ENCODE measurements at regions not wholly inside any gene's neighbourhood (a gene's known extent, or its start where the extent isn't known, plus 50 kb on each side); places are given as distances from the start of the nearest gene placed in this dataset.
A peak's percentile ranks its signal among the peaks of the same experiment; 100 is the strongest.

DNA sequence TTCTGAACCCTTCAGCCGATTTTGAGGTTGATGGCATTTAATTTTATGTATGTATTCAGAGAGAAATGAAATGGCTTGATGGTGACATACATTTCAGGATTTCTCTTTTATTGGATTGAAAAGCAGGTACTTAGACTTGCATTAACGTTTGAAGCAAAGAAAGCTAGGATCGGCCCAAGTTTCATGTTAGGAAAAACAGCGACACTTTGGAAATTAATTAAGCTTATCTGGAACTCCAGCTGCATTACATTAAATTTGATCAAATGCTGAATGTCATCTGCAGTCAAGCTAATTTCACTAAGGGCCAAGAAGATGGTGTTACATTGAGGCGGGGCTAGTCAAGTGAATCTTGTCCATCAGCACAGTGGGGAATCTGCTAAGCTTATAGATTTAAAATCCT, 441.8 kb downstream of the IRS1 start:
- ATAC-seq (no peak), DNase-seq (no peak)
- H3K27ac ChIP-seq, result no peak overlapping the region
- no peaks in the 10 kb centered on the region for H3K27me3 ChIP-seq
- H3K4me3 ChIP-seq, result no peak overlapping the region
- no peaks in the 10 kb centered on the region for H3K36me3 ChIP-seq
- intact Hi-C loops (cut with DNase I), result no loop called here
- WGBS, 4 donors, result 89 to 92% (median 91%) methylated on average over 5 of the region's 5 CpGs
- peaks cover 0 to 7% (median 0%) of the 10 kb centered on the region in 12 donors for H3K4me1 ChIP-seq
- TF ChIP-seq, protein P1, sequence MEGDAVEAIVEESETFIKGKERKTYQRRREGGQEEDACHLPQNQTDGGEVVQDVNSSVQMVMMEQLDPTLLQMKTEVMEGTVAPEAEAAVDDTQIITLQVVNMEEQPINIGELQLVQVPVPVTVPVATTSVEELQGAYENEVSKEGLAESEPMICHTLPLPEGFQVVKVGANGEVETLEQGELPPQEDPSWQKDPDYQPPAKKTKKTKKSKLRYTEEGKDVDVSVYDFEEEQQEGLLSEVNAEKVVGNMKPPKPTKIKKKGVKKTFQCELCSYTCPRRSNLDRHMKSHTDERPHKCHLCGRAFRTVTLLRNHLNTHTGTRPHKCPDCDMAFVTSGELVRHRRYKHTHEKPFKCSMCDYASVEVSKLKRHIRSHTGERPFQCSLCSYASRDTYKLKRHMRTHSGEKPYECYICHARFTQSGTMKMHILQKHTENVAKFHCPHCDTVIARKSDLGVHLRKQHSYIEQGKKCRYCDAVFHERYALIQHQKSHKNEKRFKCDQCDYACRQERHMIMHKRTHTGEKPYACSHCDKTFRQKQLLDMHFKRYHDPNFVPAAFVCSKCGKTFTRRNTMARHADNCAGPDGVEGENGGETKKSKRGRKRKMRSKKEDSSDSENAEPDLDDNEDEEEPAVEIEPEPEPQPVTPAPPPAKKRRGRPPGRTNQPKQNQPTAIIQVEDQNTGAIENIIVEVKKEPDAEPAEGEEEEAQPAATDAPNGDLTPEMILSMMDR (IDR thresholded peaks at IDR 0.05), result no peak
- TF ChIP-seq POLR2A (IDR thresholded peaks at IDR 0.05), result no peak
- H3K9me3 ChIP-seq, result peaks cover 0 to 2% (median 0%) of the 10 kb centered on the region in 12 donors

DNA sequence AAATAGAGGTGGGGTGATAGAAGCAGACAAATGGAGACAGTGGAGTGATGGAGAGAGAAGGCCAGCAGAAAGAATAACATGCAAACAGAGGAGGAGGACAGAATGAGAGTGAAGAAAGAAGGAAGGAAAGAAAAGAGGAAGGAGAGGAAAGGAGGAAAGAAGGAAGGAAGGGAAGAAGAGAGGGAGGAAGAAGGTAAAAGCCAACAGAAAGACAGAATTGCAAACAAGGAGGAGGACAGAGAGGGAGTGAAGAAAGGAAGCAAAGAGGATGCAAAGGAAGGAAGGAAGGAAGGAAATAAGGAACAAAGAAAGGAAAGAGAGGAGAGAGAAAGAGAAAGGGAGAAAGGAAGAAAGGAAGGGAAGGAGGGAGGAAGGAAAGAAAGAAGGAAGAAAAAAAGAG, 444.0 kb downstream of the IRS1 start:
- H3K27ac ChIP-seq, result no peak overlapping the region
- no peaks in the 10 kb centered on the region for H3K27me3 ChIP-seq
- TF ChIP-seq POLR2A (IDR thresholded peaks at IDR 0.05), result no peak
- TF ChIP-seq, protein P1 (IDR thresholded peaks at IDR 0.05), result no peak
- H3K4me3 ChIP-seq, result no peak overlapping the region
- no peak for ATAC-seq
- peaks cover 0 to 7% (median 0%) of the 10 kb centered on the region in 12 donors for H3K4me1 ChIP-seq
- no peaks in the 10 kb centered on the region for H3K9me3 ChIP-seq
- intact Hi-C loops (cut with DNase I), result no loop called here
- H3K36me3 ChIP-seq, result no peaks in the 10 kb centered on the region
- DNase-seq, result no peak

DNA sequence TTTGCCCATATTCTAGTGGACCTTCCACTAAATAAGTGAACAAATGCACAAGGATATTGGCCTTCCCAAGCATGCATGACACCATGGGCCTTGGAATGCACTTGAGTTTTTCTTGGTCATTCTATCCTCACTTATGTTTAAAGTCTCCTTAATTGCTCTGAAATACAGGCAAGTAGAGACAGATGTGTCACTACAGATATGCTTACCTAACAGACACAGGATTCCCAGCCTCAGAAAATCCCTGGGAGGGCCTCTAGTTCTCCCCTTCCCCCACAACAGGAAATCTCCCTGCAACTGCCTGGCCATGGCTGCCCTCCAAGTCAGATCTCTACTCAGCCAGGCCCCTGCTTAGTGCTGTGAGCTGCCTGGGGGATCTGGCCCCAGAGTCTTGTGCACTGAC, 445.2 kb downstream of the IRS1 start:
- ATAC-seq, result peak in 1 of 4 donors; percentile 38
- Histone ChIP-seq H3K4me1 (peaks cover 0 to 7% (median 0%) of the 10 kb centered on the region in 12 donors), H3K9me3 (no peaks in the 10 kb centered on the region), H3K4me3 (no peak overlapping the region), H3K27me3 (no peaks in the 10 kb centered on the region), H3K36me3 (no peaks in the 10 kb centered on the region), H3K27ac (no peak overlapping the region)
- TF ChIP-seq, protein P1 (IDR thresholded peaks at IDR 0.05), result no peak
- no peak for TF ChIP-seq POLR2A (IDR thresholded peaks at IDR 0.05)
- intact Hi-C loops (cut with DNase I), result no loop called here
- peak in 1 of 5 donors; percentile 10 for DNase-seq

DNA sequence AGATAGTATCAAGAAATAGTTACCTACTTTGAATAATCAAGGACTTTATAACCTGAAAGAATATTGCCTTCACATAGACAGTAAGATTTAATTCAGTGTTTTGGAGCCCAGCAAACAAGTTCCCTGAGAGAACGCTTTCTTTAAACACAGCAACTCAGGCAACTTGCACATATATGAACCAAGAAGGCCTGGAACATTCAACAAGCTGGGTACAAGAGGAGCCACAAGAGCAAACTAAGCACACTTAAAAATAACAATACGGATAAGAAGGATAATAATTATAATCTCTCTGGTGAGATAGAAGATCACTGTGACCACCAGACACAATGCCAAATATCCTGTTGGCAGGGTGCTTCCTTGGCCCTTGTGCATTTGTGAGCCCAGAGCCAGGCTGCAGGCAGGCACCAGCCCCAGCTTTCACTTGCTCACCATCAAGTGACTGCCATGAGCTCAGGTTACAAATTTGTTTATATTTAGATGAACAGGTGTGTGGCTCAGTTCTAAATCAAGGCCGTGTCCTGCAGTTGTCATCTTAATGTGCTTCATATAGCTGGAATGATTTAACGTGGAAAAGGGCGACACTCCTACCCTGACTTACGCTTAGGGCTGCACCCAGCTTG, 446.6 kb downstream of the IRS1 start:
- H3K27ac ChIP-seq, result no peak overlapping the region
- intact Hi-C loops (cut with DNase I), result no loop called here
- no peak for ATAC-seq
- H3K9me3 ChIP-seq, result no peaks in the 10 kb centered on the region
- peaks cover 0 to 7% (median 0%) of the 10 kb centered on the region in 12 donors for H3K4me1 ChIP-seq
- no peaks in the 10 kb centered on the region for H3K36me3 ChIP-seq
- no peak overlapping the region for H3K4me3 ChIP-seq
- DNase-seq, result no peak
- H3K27me3 ChIP-seq, result no peaks in the 10 kb centered on the region
- TF ChIP-seq, protein P1 (IDR thresholded peaks at IDR 0.05), result no peak
- no peak for TF ChIP-seq POLR2A (IDR thresholded peaks at IDR 0.05)
- WGBS, 4 donors, result 71 to 78% (median 73%) methylated on average over 6 of the region's 6 CpGs

All from heart left ventricle (tissue), 16 donors.